K562 (cell line): ENCODE measurements at regions not wholly inside any gene's neighbourhood (a gene's known extent, or its start where the extent isn't known, plus 50 kb on each side); places are given as distances from the start of the nearest gene placed in this dataset.

ENCODE experiments used
- ATAC-seq: fragments of 200-7000 bp; cut with Tn5 transposase; 3 replicates; pipeline ENCODE4 v1.9.1; 2020; ENCODE audit warnings: moderate library complexity
- BruUV-seq: library from RNA; stranded (reverse); fragments of 400-500 nt; replicated peaks from 2 replicates; lab custom pipeline; 2021; lab: Mats Ljungman, UMichigan
- CTCF ChIA-PET: fragments of 300-600 bp; formaldehyde crosslinking; extraction: SDS; loops from one replicate; lab custom pipeline; 2021; ENCODE audit warnings: low intra/inter-chr PET ratio; lab: Yijun Ruan, JAX
- POLR2A ChIA-PET: fragments of 300-600, 350-650 bp; sonication (Branson Sonifier 250); formaldehyde crosslinking; extraction: SDS; loops from one replicate; lab custom pipeline; 2021; ENCODE audit warnings: antibody characterized with exemption, inconsistent platforms; lab: Yijun Ruan, JAX
- DNase-seq, 4 experiments: peaks; one replicate each; pipeline versions ENCODE4 v3.0.0 to v3.0.0-alpha.2; 2011 to 2018; ENCODE audit warnings: low spot score in 3 of 4, mixed read lengths in 3 of 4; ENCODE audit errors: extremely low read depth in 1 of 4
- FAIRE-seq: peaks from 2 replicates; lab custom pipeline; 2011; peaks lifted over from hg19 to GRCh38; lab: Jason Lieb, UNC
- H2AFZ ChIP-seq: 2 replicates; pipeline ENCODE4 v1.6.0; 2011; ENCODE audit warnings: low read depth, low read length, control low read depth, inconsistent platforms
- H3K27ac ChIP-seq: fragments of 200-600 bp; 3 replicates; pipeline ENCODE4 v1.8.0; 2011; ENCODE audit warnings: low read depth, mild to moderate bottlenecking, control low read depth, inconsistent platforms, low read length, moderate library complexity, mixed read lengths; ENCODE audit errors: extremely low read depth
- H3K27me3 ChIP-seq, 2 experiments: fragments of 300-600 bp in 1 of 2; 2 replicates in 1 of 2; 3 replicates in 1 of 2; pipeline versions ENCODE4 v1.6.0 to v1.8.0; 2011; ENCODE audit warnings: inconsistent platforms in 2 of 2, low read length in 2 of 2, mild to moderate bottlenecking in 1 of 2, mixed read lengths in 1 of 2, moderate library complexity in 1 of 2; ENCODE audit not compliant: control insufficient read depth in 2 of 2, insufficient read depth in 2 of 2
- H3K36me3 ChIP-seq: fragments of 300-600 bp; 3 replicates; pipeline ENCODE4 v1.8.0; 2011; ENCODE audit warnings: mild to moderate bottlenecking, low read length, inconsistent platforms; ENCODE audit not compliant: control insufficient read depth, insufficient read depth
- H3K4me1 ChIP-seq, 2 experiments: fragments of 200-600 bp in 1 of 2; replicated peaks in 1 of 2; 2 replicates in 1 of 2; 3 replicates in 1 of 2; pipeline versions ENCODE4 v1.5.1 to v1.8.0; 2011; ENCODE audit warnings: inconsistent platforms in 2 of 2, low read length in 2 of 2, mild to moderate bottlenecking in 1 of 2, mixed read lengths in 1 of 2, moderate library complexity in 1 of 2; ENCODE audit not compliant: control insufficient read depth in 2 of 2, insufficient read depth in 2 of 2
- H3K4me2 ChIP-seq: 2 replicates; pipeline ENCODE4 v1.6.1; 2011; ENCODE audit warnings: low read length, control low read depth, inconsistent platforms, mixed read lengths; ENCODE audit not compliant: insufficient read depth
- H3K4me3 ChIP-seq: fragments of 200-600 bp; sonication (generic), shearing (Covaris generic); 2 replicates; pipeline ENCODE4 v1.5.1; 2016; ENCODE audit warnings: control low read depth, inconsistent platforms
- H3K79me2 ChIP-seq: fragments of 200-600 bp; 3 replicates; pipeline ENCODE4 v1.8.0; 2011; ENCODE audit warnings: low read length, inconsistent platforms; ENCODE audit not compliant: control insufficient read depth, insufficient read depth
- H3K9ac ChIP-seq, 2 experiments: 2 replicates each; pipeline versions ENCODE4 v1.6.0 to v1.6.1; 2011; ENCODE audit warnings: low read depth in 2 of 2, low read length in 2 of 2, control low read depth in 1 of 2, inconsistent platforms in 1 of 2, mild to moderate bottlenecking in 1 of 2, mixed read lengths in 1 of 2; ENCODE audit not compliant: insufficient read depth in 1 of 2
- H3K9me1 ChIP-seq: one replicate; pipeline ENCODE4 v1.6.0; 2011; ENCODE audit warnings: inconsistent platforms, mild to moderate bottlenecking, low read length, moderate library complexity; ENCODE audit not compliant: control insufficient read depth, insufficient read depth
- H3K9me3 ChIP-seq: replicated peaks from 2 replicates; pipeline ENCODE4 v1.5.1; 2011; ENCODE audit warnings: low read depth, low read length, inconsistent platforms; ENCODE audit not compliant: control insufficient read depth, insufficient read depth
- H4K20me1 ChIP-seq: replicated peaks from 2 replicates; pipeline ENCODE4 v1.6.1; 2011; ENCODE audit warnings: low read length, inconsistent platforms, mixed read lengths; ENCODE audit not compliant: control insufficient read depth, insufficient read depth
- CHD2 ChIP-seq: IDR thresholded peaks from 2 replicates; pipeline ENCODE4 v1.6.1; 2011; ENCODE audit warnings: low read depth, low read length
- MTA1 ChIP-seq: fragments of 450-650 bp; IDR thresholded peaks from 2 replicates; pipeline ENCODE4 v1.6.1; 2017; ENCODE audit warnings: borderline replicate concordance
- MXI1 ChIP-seq: IDR thresholded peaks from 2 replicates; pipeline ENCODE4 v1.6.1; 2011; ENCODE audit warnings: low read depth, mild to moderate bottlenecking, improper control_type of control experiment, low read length
- MYBL2 ChIP-seq, 2 experiments: fragments of 450-650 bp in 1 of 2; sonication (generic) in 1 of 2; formaldehyde crosslinking in 1 of 2; IDR thresholded peaks; 2 replicates each; pipeline versions ENCODE4 v1.6.1 to v1.8.1; 2017 to 2022; ENCODE audit warnings: borderline replicate concordance in 1 of 2, inconsistent platforms in 1 of 2, low read depth in 1 of 2, mild to moderate bottlenecking in 1 of 2, missing genetic modification reagents in 1 of 2, moderate library complexity in 1 of 2
- NFRKB ChIP-seq: fragments of 450-650 bp; IDR thresholded peaks from 2 replicates; pipeline ENCODE4 v1.6.1; 2016; ENCODE audit warnings: low read depth
- POLR2B ChIP-seq: fragments of 450-650 bp; IDR thresholded peaks from 2 replicates; pipeline ENCODE4 v1.6.1; 2018; ENCODE audit warnings: low read depth; ENCODE audit not compliant: partially characterized antibody
- SMAD2 ChIP-seq: fragments of 150-350 bp; IDR thresholded peaks from 2 replicates; pipeline ENCODE4 v1.6.1; 2014; ENCODE audit warnings: low read depth, mild to moderate bottlenecking, low read length
- SNAPC5 ChIP-seq: fragments of 250-450 bp; sonication (Bioruptor Pico); IDR thresholded peaks from 2 replicates; pipeline ENCODE4 v1.8.0; 2021; ENCODE audit warnings: moderate library complexity, mild to moderate bottlenecking, inconsistent platforms
- ZFPM2 ChIP-seq: fragments of 250-450 bp; sonication (Bioruptor Pico); IDR thresholded peaks from 2 replicates; pipeline ENCODE4 v1.5.1; 2022; ENCODE audit warnings: mild to moderate bottlenecking
- ZNF398 ChIP-seq: fragments of 250-450 bp; sonication (Bioruptor Pico); IDR thresholded peaks from 2 replicates; pipeline ENCODE4 v1.8.0; 2021; ENCODE audit warnings: moderate library complexity, mild to moderate bottlenecking, inconsistent platforms
- ZNF41 ChIP-seq: fragments of 250-450 bp; sonication (Bioruptor Pico); conservative IDR thresholded peaks from 2 replicates; pipeline ENCODE4 v1.4.0; 2020; ENCODE audit warnings: mild to moderate bottlenecking
- WGBS: fragments of 100-300 bp; shearing (Covaris generic); methylation state at CpG from one replicate; pipeline ENCODE4 v1.1.6; 2016; ENCODE audit warnings: low coverage, mixed read lengths; ENCODE audit not compliant: insufficient coverage; ENCODE audit errors: missing lambda C conversion rate; 5-methylcytosine and 5-hydroxymethylcytosine counted together
- in situ Hi-C: fragments of 300-500 bp; cut with MboI; formaldehyde crosslinking; loops from 4 replicates; pipeline ENCODE4 v1.15.0; 2018; ENCODE audit warnings: inconsistent platforms, mixed read lengths
- intact Hi-C: fragments of 100-400 bp; cut with micrococcal nuclease; formaldehyde crosslinking; loops from 2 replicates; pipeline ENCODE4 v1.14.2; 2022
- TF ChIP-seq, protein P1 (sequence below): sonication (generic); formaldehyde crosslinking; IDR thresholded peaks from 2 replicates; pipeline ENCODE4 v1.8.0; 2022; ENCODE audit warnings: mild to moderate bottlenecking, missing genetic modification reagents, borderline replicate concordance
- TF ChIP-seq, protein P2 (sequence below): fragments of 450-650 bp; IDR thresholded peaks from 2 replicates; pipeline ENCODE4 v1.6.1; 2017; ENCODE audit warnings: antibody characterized with exemption
- TF ChIP-seq, protein P3 (sequence below): sonication (generic); formaldehyde crosslinking; IDR thresholded peaks from 2 replicates; pipeline ENCODE4 v1.8.0; 2023; ENCODE audit warnings: mild to moderate bottlenecking, missing genetic modification reagents

DNA sequence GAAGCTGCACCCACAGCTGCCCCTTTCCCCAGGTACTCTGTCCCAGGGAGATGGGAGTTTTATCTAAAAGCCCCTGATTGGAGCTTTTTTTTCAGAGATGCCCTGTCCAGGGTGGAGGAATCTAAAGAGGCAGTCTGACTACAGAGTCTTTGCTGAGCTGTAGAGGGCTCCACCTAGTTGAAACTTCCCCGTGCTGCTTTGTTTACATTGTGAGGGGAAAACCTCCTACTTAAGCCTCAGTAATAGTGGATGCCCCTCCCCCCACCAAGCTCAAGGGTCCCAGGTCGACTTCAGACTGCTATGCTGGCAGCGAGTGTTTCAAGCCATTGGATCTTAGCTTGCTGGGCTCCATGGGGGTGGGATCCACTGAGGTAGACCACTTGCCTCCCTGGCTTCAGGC is 470.1 kb upstream of the LARGE1 start:
- ChIA-PET POLR2A (no interaction called here), CTCF (no interaction called here)
- no peaks in the 10 kb centered on the region for H3K36me3 ChIP-seq
- in situ Hi-C loops (no loop called here), intact Hi-C loops (no loop called here)
- H3K4me1 ChIP-seq: no peaks in the 10 kb centered on the region
- TF ChIP-seq SNAPC5: no peak
- TF ChIP-seq, protein P1, sequence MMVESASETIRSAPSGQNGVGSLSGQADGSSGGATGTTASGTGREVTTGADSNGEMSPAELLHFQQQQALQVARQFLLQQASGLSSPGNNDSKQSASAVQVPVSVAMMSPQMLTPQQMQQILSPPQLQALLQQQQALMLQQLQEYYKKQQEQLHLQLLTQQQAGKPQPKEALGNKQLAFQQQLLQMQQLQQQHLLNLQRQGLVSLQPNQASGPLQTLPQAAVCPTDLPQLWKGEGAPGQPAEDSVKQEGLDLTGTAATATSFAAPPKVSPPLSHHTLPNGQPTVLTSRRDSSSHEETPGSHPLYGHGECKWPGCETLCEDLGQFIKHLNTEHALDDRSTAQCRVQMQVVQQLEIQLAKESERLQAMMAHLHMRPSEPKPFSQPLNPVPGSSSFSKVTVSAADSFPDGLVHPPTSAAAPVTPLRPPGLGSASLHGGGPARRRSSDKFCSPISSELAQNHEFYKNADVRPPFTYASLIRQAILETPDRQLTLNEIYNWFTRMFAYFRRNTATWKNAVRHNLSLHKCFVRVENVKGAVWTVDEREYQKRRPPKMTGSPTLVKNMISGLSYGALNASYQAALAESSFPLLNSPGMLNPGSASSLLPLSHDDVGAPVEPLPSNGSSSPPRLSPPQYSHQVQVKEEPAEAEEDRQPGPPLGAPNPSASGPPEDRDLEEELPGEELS (CRISPR knock-in tag): no peak
- TF ChIP-seq, protein P2, sequence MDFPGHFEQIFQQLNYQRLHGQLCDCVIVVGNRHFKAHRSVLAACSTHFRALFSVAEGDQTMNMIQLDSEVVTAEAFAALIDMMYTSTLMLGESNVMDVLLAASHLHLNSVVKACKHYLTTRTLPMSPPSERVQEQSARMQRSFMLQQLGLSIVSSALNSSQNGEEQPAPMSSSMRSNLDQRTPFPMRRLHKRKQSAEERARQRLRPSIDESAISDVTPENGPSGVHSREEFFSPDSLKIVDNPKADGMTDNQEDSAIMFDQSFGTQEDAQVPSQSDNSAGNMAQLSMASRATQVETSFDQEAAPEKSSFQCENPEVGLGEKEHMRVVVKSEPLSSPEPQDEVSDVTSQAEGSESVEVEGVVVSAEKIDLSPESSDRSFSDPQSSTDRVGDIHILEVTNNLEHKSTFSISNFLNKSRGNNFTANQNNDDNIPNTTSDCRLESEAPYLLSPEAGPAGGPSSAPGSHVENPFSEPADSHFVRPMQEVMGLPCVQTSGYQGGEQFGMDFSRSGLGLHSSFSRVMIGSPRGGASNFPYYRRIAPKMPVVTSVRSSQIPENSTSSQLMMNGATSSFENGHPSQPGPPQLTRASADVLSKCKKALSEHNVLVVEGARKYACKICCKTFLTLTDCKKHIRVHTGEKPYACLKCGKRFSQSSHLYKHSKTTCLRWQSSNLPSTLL: no peak
- TF ChIP-seq MYBL2 (IDR thresholded peaks at IDR 0.05; ENCODE audit: low read depth): no peak
- no peak for TF ChIP-seq MYBL2 (CRISPR knock-in tag; IDR thresholded peaks at IDR 0.05; ENCODE audit: borderline replicate concordance)
- no peak for TF ChIP-seq POLR2B
- no peak for TF ChIP-seq ZFPM2
- TF ChIP-seq ZNF398: no peak
- no peak for TF ChIP-seq SMAD2
- TF ChIP-seq ZNF41 (CRISPR knock-in tag): no peak
- TF ChIP-seq, protein P3, sequence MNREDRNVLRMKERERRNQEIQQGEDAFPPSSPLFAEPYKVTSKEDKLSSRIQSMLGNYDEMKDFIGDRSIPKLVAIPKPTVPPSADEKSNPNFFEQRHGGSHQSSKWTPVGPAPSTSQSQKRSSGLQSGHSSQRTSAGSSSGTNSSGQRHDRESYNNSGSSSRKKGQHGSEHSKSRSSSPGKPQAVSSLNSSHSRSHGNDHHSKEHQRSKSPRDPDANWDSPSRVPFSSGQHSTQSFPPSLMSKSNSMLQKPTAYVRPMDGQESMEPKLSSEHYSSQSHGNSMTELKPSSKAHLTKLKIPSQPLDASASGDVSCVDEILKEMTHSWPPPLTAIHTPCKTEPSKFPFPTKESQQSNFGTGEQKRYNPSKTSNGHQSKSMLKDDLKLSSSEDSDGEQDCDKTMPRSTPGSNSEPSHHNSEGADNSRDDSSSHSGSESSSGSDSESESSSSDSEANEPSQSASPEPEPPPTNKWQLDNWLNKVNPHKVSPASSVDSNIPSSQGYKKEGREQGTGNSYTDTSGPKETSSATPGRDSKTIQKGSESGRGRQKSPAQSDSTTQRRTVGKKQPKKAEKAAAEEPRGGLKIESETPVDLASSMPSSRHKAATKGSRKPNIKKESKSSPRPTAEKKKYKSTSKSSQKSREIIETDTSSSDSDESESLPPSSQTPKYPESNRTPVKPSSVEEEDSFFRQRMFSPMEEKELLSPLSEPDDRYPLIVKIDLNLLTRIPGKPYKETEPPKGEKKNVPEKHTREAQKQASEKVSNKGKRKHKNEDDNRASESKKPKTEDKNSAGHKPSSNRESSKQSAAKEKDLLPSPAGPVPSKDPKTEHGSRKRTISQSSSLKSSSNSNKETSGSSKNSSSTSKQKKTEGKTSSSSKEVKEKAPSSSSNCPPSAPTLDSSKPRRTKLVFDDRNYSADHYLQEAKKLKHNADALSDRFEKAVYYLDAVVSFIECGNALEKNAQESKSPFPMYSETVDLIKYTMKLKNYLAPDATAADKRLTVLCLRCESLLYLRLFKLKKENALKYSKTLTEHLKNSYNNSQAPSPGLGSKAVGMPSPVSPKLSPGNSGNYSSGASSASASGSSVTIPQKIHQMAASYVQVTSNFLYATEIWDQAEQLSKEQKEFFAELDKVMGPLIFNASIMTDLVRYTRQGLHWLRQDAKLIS (CRISPR knock-in tag): no peak
- no peak for TF ChIP-seq MTA1
- no peak for TF ChIP-seq MXI1
- no peak for TF ChIP-seq CHD2
- TF ChIP-seq NFRKB: no peak
- 0% methylated on average over 3 of the region's 3 CpGs for WGBS
- H3K9ac ChIP-seq: no peak overlapping the region
- ATAC-seq (no peak), DNase-seq (no peak), FAIRE-seq (no peak)
- H4K20me1 ChIP-seq: no peaks in the 10 kb centered on the region
- no peaks in the 10 kb centered on the region for H3K79me2 ChIP-seq
- H3K4me3 ChIP-seq: no peak overlapping the region
- no peak overlapping the region for H2AFZ ChIP-seq
- no peak overlapping the region for H3K4me2 ChIP-seq
- no peaks in the 10 kb centered on the region for H3K9me1 ChIP-seq
- H3K27me3 ChIP-seq: no peaks in the 10 kb centered on the region
- BruUV-seq: no TSS peak
- H3K27ac ChIP-seq: no peak overlapping the region
- no peaks in the 10 kb centered on the region for H3K9me3 ChIP-seq
